ENCODE measurements at regions not wholly inside any gene's neighbourhood (a gene's known extent, or its start where the extent isn't known, plus 50 kb on each side); places are given as distances from the start of the nearest gene placed in this dataset.

- TF ChIP-seq POLR2AphosphoS5 (IDR thresholded peaks at IDR 0.05) (no peak), EP300 (IDR thresholded peaks at IDR 0.05) (no peak), POLR2A (IDR thresholded peaks at IDR 0.05; ENCODE audit: low read depth) (no peak), CTCF (IDR thresholded peaks at IDR 0.05) (no peak)
- Histone ChIP-seq H3K36me3 (no peaks in the 10 kb centered on the region), H3K4me1 (peaks cover 0 to 4% (median 2%) of the 10 kb centered on the region in 4 donors), H3K27me3 (no peaks in the 10 kb centered on the region), H3K27ac (replicated peaks in 1 of 4) (no peak overlapping the region), H3K9me3 (no peaks in the 10 kb centered on the region), H3K4me3 (no peak overlapping the region)
- intact Hi-C loops (cut with DNase I), result loop anchor here (10.0 kb wide), 1 partner anchor 112 kb away; the partner anchor contains the start of gene TCF21
- DNase-seq (ENCODE audit: extremely low spot score), result no peak
These were observed 116.3 kb upstream of the TCF21 start for GRCh38 chr6:133772567-133772966.

- H3K4me1 ChIP-seq, result peaks cover 0 to 8% (median 4%) of the 10 kb centered on the region in 4 donors
- no peak for DNase-seq (ENCODE audit: extremely low spot score)
- H3K27me3 ChIP-seq, result no peaks in the 10 kb centered on the region
- no peak for TF ChIP-seq EP300 (IDR thresholded peaks at IDR 0.05)
- TF ChIP-seq CTCF (IDR thresholded peaks at IDR 0.05), result no peak
- no peak for TF ChIP-seq POLR2A (IDR thresholded peaks at IDR 0.05; ENCODE audit: low read depth)
- no peak for TF ChIP-seq POLR2AphosphoS5 (IDR thresholded peaks at IDR 0.05)
- H3K36me3 ChIP-seq, result no peaks in the 10 kb centered on the region
- H3K27ac ChIP-seq (replicated peaks in 1 of 4), result no peak overlapping the region
- 37% methylated on average over 2 of the region's 2 CpGs for WGBS
- intact Hi-C loops (cut with DNase I), result loop anchor here (10.0 kb wide), 1 partner anchor 111 kb away; the partner anchor contains the start of gene TCF21
- no peaks in the 10 kb centered on the region for H3K9me3 ChIP-seq
- H3K4me3 ChIP-seq, result no peak overlapping the region
These were observed 115.1 kb upstream of the TCF21 start for GRCh38 chr6:133773776-133774175.

GRCh38 chr6:133774356-133774755 is 114.6 kb upstream of the TCF21 start:
- no peak for TF ChIP-seq EP300 (IDR thresholded peaks at IDR 0.05)
- no peak for TF ChIP-seq POLR2AphosphoS5 (IDR thresholded peaks at IDR 0.05)
- no peak for TF ChIP-seq CTCF (IDR thresholded peaks at IDR 0.05)
- no peak for TF ChIP-seq POLR2A (IDR thresholded peaks at IDR 0.05; ENCODE audit: low read depth)
- Histone ChIP-seq H3K4me3 (no peak overlapping the region), H3K4me1 (peaks cover 0 to 11% (median 5%) of the 10 kb centered on the region in 4 donors), H3K36me3 (no peaks in the 10 kb centered on the region), H3K27ac (replicated peaks in 1 of 4) (no peak overlapping the region), H3K9me3 (no peaks in the 10 kb centered on the region), H3K27me3 (no peaks in the 10 kb centered on the region)
- intact Hi-C loops (cut with DNase I), result loop anchor here (10.0 kb wide), 1 partner anchor 110 kb away; the partner anchor contains the start of gene TCF21
- WGBS, result 82% methylated on average over 2 of the region's 2 CpGs
- DNase-seq (ENCODE audit: extremely low spot score), result no peak

- Histone ChIP-seq H3K27ac (replicated peaks in 1 of 4) (peak overlapping the region in 3 of 4 donors; percentile 39 to 42 (median 41)), H3K27me3 (no peaks in the 10 kb centered on the region), H3K36me3 (no peaks in the 10 kb centered on the region), H3K4me3 (no peak overlapping the region), H3K9me3 (no peaks in the 10 kb centered on the region), H3K4me1 (peaks cover 0 to 23% (median 5%) of the 10 kb centered on the region in 4 donors)
- TF ChIP-seq EP300 (IDR thresholded peaks at IDR 0.05), result no peak
- TF ChIP-seq CTCF (IDR thresholded peaks at IDR 0.05), result no peak
- WGBS, result 34% methylated on average over 2 of the region's 2 CpGs
- intact Hi-C loops (cut with DNase I), result loop anchor here (10.0 kb wide), 1 partner anchor 106 kb away; the partner anchor contains the start of gene TCF21
- DNase-seq (ENCODE audit: extremely low spot score), result no peak
These were observed 110.3 kb upstream of the TCF21 start for GRCh38 chr6:133778414-133779130.
